ENCODE measurements at regions not wholly inside any gene's neighbourhood (a gene's known extent, or its start where the extent isn't known, plus 50 kb on each side); places are given as distances from the start of the nearest gene placed in this dataset.
"Not testable (repeated sequence)": the region's sequence is repeated elsewhere in the genome, so short reads cannot be mapped to it uniquely, and the experiment has no call there.

- no peak for TF ChIP-seq ZFX (IDR thresholded peaks at IDR 0.05)
- TF ChIP-seq CTCF (conservative IDR thresholded peaks at IDR 0.05) = no peak
- H3K27ac ChIP-seq = no peak overlapping the region
These were observed 255.7 kb upstream of the ACTBL2 start for GRCh38 chr5:57738301-57738700.

GRCh38 chr5:57736716-57737115 is 254.1 kb upstream of the ACTBL2 start:
- TF ChIP-seq CTCF (conservative IDR thresholded peaks at IDR 0.05) (no peak), ZFX (IDR thresholded peaks at IDR 0.05) (no peak)
- H3K27ac ChIP-seq = no peak overlapping the region

- H3K27ac ChIP-seq = not testable (repeated sequence)
These were observed 252.9 kb upstream of the ACTBL2 start for GRCh38 chr5:57735279-57736153.

GRCh38 chr5:57734296-57734695 is 251.7 kb upstream of the ACTBL2 start:
- TF ChIP-seq CTCF (conservative IDR thresholded peaks at IDR 0.05) (no peak), ZFX (IDR thresholded peaks at IDR 0.05) (no peak)
- no peak overlapping the region for H3K27ac ChIP-seq

GRCh38 chr5:57727591-57727990 is 245.0 kb upstream of the ACTBL2 start:
- H3K27ac ChIP-seq = no peak overlapping the region
- TF ChIP-seq CTCF (conservative IDR thresholded peaks at IDR 0.05) = no peak
- no peak for TF ChIP-seq ZFX (IDR thresholded peaks at IDR 0.05)

GRCh38 chr5:57725658-57726504 is 243.3 kb upstream of the ACTBL2 start:
- no peak overlapping the region for H3K27ac ChIP-seq

GRCh38 chr5:57724836-57725235 is 242.2 kb upstream of the ACTBL2 start:
- H3K27ac ChIP-seq = no peak overlapping the region
- no peak for TF ChIP-seq ZFX (IDR thresholded peaks at IDR 0.05)
- no peak for TF ChIP-seq CTCF (conservative IDR thresholded peaks at IDR 0.05)

More at GRCh38 chr5:57725658-57726504, 243.3 kb upstream of the ACTBL2 start:
- no peak for TF ChIP-seq CTCF (conservative IDR thresholded peaks at IDR 0.05)
- TF ChIP-seq ZFX (IDR thresholded peaks at IDR 0.05) = no peak
